Glomerular endothelial cell (primary cell): ENCODE measurements at regions not wholly inside any gene's neighbourhood (a gene's known extent, or its start where the extent isn't known, plus 50 kb on each side); places are given as distances from the start of the nearest gene placed in this dataset.
"Not testable (repeated sequence)": the region's sequence is repeated elsewhere in the genome, so short reads cannot be mapped to it uniquely, and the experiment has no call there.

Experiments used
- DNase-seq: peaks from one replicate; pipeline ENCODE4 v3.0.0-alpha.2; 2011; ENCODE audit warnings: low read depth, low spot score; ENCODE audit errors: extremely low read depth

GRCh38 chr2:12547566-12548170 lies 169.1 kb upstream of the TRIB2 start:
- no peak for DNase-seq

- no peak for DNase-seq
Measured at GRCh38 chr2:12548906-12549305, 167.8 kb upstream of the TRIB2 start.

- no peak for DNase-seq
Measured at GRCh38 chr2:12549641-12550040, 167.1 kb upstream of the TRIB2 start.

- DNase-seq = no peak
Measured at GRCh38 chr2:12552092-12552491, 164.6 kb upstream of the TRIB2 start.

GRCh38 chr2:12554224-12555011 lies 162.3 kb upstream of the TRIB2 start:
- DNase-seq = no peak

- no peak for DNase-seq
Measured at GRCh38 chr2:12555012-12555645, 161.6 kb upstream of the TRIB2 start.

- DNase-seq = no peak
Measured at GRCh38 chr2:12556762-12557161, 160.0 kb upstream of the TRIB2 start.

- no peak for DNase-seq
Measured at GRCh38 chr2:12557688-12558087, 159.0 kb upstream of the TRIB2 start.

GRCh38 chr2:12558519-12558918 lies 158.2 kb upstream of the TRIB2 start:
- DNase-seq = no peak

- no peak for DNase-seq
Measured at GRCh38 chr2:12560618-12561017, 156.1 kb upstream of the TRIB2 start.

GRCh38 chr2:12567411-12567810 lies 149.3 kb upstream of the TRIB2 start:
- no peak for DNase-seq

- DNase-seq = not testable (repeated sequence)
Measured at GRCh38 chr2:12569510-12569909, 147.2 kb upstream of the TRIB2 start.

- not testable (repeated sequence) for DNase-seq
Measured at GRCh38 chr2:12569929-12570328, 146.8 kb upstream of the TRIB2 start.

GRCh38 chr2:12577091-12577490 lies 139.6 kb upstream of the TRIB2 start:
- no peak for DNase-seq

GRCh38 chr2:12577567-12578253 lies 139.0 kb upstream of the TRIB2 start:
- no peak for DNase-seq

- DNase-seq = no peak
Measured at GRCh38 chr2:12579018-12579417, 137.7 kb upstream of the TRIB2 start.

GRCh38 chr2:12584338-12584737 lies 132.4 kb upstream of the TRIB2 start:
- no peak for DNase-seq

- DNase-seq = no peak
Measured at GRCh38 chr2:12585784-12586183, 131.0 kb upstream of the TRIB2 start.

- no peak for DNase-seq
Measured at GRCh38 chr2:12587228-12587627, 129.5 kb upstream of the TRIB2 start.

- DNase-seq = no peak
Measured at GRCh38 chr2:12587729-12588522, 128.8 kb upstream of the TRIB2 start.

GRCh38 chr2:12588986-12589385 lies 127.8 kb upstream of the TRIB2 start:
- DNase-seq = no peak
